Fibroblast of lung (primary cell): ENCODE measurements at regions not wholly inside any gene's neighbourhood (a gene's known extent, or its start where the extent isn't known, plus 50 kb on each side); places are given as distances from the start of the nearest gene placed in this dataset.

Source experiments
- CTCF ChIP-seq, 2 donors: IDR thresholded peaks in 1 of 2; conservative IDR thresholded peaks in 1 of 2; 1 replicate in 1 of 2; 2 replicates in 1 of 2; pipeline ENCODE4 v1.5.1; 2011 to 2012; ENCODE audit warnings: low read length in 2 of 2, control low read depth in 1 of 2, inconsistent platforms in 1 of 2, low read depth in 1 of 2, mild to moderate bottlenecking in 1 of 2
- EZH2 ChIP-seq: IDR thresholded peaks from 2 replicates; pipeline ENCODE4 v1.5.1; 2012; ENCODE audit warnings: low read length, control low read depth, mild to moderate bottlenecking; ENCODE audit errors: missing control alignments

DNA sequence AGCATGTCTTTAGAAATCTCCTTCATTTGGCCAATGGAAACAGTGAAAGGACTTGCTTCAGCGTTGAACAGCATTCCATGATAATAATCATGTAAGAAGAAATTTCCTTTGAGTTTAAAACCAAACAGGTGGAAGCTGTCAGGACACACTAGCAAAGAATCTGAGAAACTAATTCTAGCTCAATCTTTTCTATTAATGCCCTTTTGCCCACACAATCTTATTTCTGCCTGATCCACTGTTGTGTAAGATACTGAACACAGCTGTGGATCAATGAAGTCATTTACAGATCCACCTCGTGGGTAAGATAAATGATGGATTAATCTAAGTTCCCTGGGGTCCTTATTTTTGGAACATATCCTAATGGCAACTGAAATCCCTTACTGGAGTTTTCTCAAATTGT lies 536.9 kb upstream of the LMO3 start:
- TF ChIP-seq CTCF (conservative IDR thresholded peaks at IDR 0.05 in 1 of 2, IDR thresholded peaks at IDR 0.05 in 1 of 2; ENCODE audit: low read depth in 1 of 2, low read length in 2 of 2) (no peak), EZH2 (no peak)
